HUES64 (cell line): ENCODE measurements at regions not wholly inside any gene's neighbourhood (a gene's known extent, or its start where the extent isn't known, plus 50 kb on each side); places are given as distances from the start of the nearest gene placed in this dataset.

Source experiments
- H3K27ac ChIP-seq: 2 replicates; pipeline ENCODE4 v1.7.0; 2013; ENCODE audit warnings: low read depth, low read length, inconsistent platforms
- H3K27me3 ChIP-seq: 2 replicates; pipeline ENCODE4 v1.6.1; 2013; ENCODE audit warnings: mild to moderate bottlenecking, low read length; ENCODE audit not compliant: insufficient read depth
- H3K36me3 ChIP-seq: 2 replicates; pipeline ENCODE4 v1.6.1; 2013; ENCODE audit warnings: mild to moderate bottlenecking, low read length; ENCODE audit not compliant: insufficient read depth
- H3K4me1 ChIP-seq: 2 replicates; pipeline ENCODE4 v1.6.1; 2013; ENCODE audit warnings: mild to moderate bottlenecking, low read length, moderate library complexity; ENCODE audit not compliant: insufficient read depth
- H3K4me3 ChIP-seq: 2 replicates; pipeline ENCODE4 v1.5.1; 2013; ENCODE audit warnings: mild to moderate bottlenecking, low read length, moderate library complexity
- H3K9ac ChIP-seq: 2 replicates; pipeline ENCODE4 v1.6.1; 2013; ENCODE audit warnings: mild to moderate bottlenecking, low read depth, low read length
- H3K9me3 ChIP-seq: 2 replicates; pipeline ENCODE4 v1.6.1; 2013; ENCODE audit warnings: low read depth, low read length; ENCODE audit not compliant: insufficient read depth
- WGBS: fragments of 150-250, 120-280 bp; methylation state at CpG from one replicate; pipeline ENCODE4 v1.1.7; 2013; ENCODE audit warnings: missing lambda C conversion rate; 5-methylcytosine and 5-hydroxymethylcytosine counted together

DNA sequence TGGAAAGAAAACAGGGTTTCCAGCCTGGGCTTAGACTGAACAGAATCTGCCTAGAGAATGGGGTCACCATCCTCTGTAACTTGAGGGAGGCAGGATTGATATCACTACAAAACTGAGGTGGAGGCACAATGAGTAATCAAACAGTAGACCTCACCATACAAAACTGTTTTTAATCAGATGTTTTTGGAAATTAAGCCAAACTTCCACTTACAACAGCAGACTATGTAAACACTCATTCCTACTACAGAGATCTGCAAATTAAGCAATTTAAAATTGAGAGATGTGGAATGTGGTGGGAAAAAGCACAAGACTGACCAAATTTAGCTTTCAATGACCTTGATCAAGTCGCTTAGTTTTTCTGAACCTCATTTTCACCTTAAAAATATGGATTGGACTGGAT is 104.3 kb upstream of the SLC38A4 start:
- Histone ChIP-seq H3K4me1 (no peaks in the 10 kb centered on the region), H3K36me3 (no peaks in the 10 kb centered on the region), H3K27ac (no peak overlapping the region), H3K9me3 (no peaks in the 10 kb centered on the region), H3K27me3 (no peaks in the 10 kb centered on the region), H3K9ac (no peak overlapping the region), H3K4me3 (no peak overlapping the region)
- WGBS, result 100% methylated on average over 1 of the region's 1 CpG

DNA sequence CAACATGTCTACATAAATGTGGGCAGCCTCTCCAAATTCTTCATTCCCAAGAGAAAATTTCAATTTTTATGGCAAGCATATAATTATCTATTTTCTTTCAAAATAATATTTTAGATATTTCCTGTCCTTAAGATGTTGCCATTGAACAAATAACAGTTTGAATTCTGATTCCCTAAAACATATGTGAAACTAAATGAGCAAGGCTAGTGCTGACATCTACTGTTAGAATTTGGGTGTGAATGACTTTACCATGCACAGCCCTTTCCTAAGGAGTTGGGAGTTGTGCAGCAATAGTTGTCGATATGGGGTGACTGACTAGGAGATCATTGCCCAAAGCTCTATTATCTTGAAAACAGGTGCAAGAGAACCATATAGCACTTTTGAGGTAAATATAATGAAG is 108.2 kb upstream of the SLC38A4 start:
- Histone ChIP-seq H3K27me3 (no peaks in the 10 kb centered on the region), H3K36me3 (no peaks in the 10 kb centered on the region), H3K27ac (no peak overlapping the region), H3K4me1 (no peaks in the 10 kb centered on the region; the same call in 1 of the 2 replicates), H3K9ac (no peak overlapping the region), H3K4me3 (no peak overlapping the region), H3K9me3 (no peaks in the 10 kb centered on the region)
- 90% methylated on average over 1 of the region's 1 CpG for WGBS

DNA sequence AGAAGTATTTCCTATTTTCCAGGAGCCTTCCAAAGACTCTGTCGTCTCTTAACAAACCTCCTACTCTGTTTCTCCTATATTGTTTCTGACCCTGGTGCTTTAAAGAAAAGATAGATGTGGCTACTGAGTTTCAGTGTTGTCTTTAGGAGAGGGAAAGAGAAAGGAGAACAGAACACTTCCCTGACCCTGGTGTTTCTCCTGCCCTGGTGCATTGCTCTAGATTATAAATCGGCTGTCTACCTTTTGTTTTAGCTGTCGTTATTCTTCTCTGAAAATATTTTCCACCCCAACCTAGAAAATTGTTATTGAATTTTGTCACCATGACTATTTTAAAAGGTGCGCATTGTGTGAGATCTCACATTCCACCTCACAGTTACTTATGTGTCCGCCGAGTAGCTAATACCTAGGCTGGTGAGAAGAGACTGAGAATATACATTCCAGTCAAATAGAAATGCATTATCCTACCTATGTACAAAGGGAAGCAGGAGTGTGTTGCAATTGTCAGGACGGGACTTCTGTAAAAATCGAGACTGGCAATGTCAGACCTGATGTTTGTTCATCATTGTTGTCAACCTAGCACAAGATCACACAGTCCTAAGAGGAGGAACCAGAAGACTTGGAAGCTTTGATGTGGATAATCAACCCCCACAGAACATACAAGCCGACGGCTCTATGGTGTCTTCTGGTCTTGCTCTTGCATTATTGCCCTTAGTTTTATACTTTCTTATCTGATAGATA is 108.7 kb upstream of the SLC38A4 start:
- Histone ChIP-seq H3K27ac (no peak overlapping the region), H3K4me3 (no peak overlapping the region), H3K9ac (no peak overlapping the region), H3K36me3 (no peaks in the 10 kb centered on the region), H3K9me3 (no peaks in the 10 kb centered on the region), H3K27me3 (no peaks in the 10 kb centered on the region), H3K4me1 (no peaks in the 10 kb centered on the region; the same call in 1 of the 2 replicates)
- 86% methylated on average over 6 of the region's 10 CpGs for WGBS

DNA sequence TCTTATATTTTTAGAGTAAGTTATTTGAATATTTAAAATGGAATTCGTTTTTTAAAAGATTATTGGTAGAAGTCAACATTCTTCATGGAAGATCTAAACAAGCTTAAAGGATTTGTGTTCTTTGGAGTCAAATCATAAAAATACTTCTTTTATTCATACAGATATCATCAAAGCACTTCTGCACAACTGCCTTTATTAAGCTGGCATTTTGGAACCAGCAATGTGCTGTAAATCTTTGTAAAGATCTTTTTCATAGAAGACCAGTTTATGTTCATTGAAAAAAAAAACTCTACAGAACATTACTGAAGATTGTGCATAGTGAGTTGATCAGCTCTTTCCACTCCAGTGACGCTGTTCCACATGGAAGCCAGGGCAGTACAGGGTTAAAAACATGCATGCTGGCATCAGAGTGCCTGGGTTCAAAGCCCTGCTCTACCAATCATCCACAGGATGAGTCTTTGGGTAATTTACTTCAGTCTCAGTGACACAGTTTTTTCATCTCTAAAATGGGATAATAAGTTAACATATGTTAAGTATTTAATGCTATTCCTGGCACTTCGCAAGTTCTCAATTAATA is 109.6 kb upstream of the SLC38A4 start:
- Histone ChIP-seq H3K36me3 (no peaks in the 10 kb centered on the region), H3K4me1 (no peaks in the 10 kb centered on the region; the same call in 1 of the 2 replicates), H3K27ac (no peak overlapping the region), H3K9ac (no peak overlapping the region), H3K27me3 (no peaks in the 10 kb centered on the region), H3K9me3 (no peaks in the 10 kb centered on the region), H3K4me3 (no peak overlapping the region)
- WGBS, result 90% methylated on average over 2 of the region's 3 CpGs

DNA sequence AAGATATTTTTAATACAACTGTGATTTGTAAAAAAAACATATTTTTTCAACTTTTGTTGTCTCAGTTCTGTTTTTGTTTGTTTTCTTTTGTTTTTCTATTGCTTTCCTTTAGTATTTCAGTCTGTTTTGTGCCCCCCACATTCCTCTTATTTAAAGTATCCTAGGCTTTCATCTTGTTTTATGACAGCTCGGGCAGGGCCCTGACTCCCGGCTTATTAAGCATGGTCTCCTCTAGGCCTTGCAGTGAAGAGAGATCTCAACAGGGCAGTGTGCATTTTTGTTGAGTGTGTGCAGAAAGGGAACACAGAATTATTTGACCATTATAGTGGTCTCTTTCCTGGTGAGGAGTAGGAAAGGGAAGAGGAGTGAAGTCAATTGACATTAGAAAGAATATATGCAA is 110.2 kb upstream of the SLC38A4 start:
- no peaks in the 10 kb centered on the region; the same call in 1 of the 2 replicates for H3K4me1 ChIP-seq
- H3K9me3 ChIP-seq, result no peaks in the 10 kb centered on the region
- H3K9ac ChIP-seq, result no peak overlapping the region
- no peaks in the 10 kb centered on the region for H3K36me3 ChIP-seq
- 43% methylated on average over 2 of the region's 2 CpGs for WGBS
- no peaks in the 10 kb centered on the region for H3K27me3 ChIP-seq
- H3K4me3 ChIP-seq, result no peak overlapping the region
- no peak overlapping the region for H3K27ac ChIP-seq

DNA sequence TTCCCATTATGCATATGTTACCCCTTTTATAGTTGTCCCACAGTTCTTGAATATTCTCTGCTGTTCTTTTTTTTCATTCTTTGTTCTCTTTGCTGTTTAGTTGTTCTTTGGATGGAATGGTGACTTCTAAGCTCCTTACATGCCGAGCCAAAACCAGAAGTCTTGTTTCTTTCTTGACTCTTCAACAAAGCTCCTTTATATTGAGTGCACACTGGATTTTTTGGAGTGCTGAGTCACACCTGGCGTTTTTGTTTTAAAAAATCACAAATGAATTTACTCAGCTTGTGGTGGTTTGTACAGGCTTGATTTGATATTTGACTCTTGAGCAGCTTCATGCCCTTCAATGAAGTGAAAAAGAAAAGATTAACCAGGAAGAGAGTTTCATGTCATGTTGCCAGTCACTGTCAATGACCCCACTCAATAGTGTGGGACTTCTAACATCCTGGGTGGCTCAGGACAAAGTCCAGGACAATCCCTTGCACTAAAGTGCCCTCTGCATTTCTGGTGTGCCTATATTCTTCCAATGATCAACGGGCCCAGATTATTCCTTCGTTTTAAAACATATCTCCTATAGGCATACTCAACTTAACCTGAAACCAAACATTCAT is 112.4 kb upstream of the SLC38A4 start:
- H3K4me3 ChIP-seq, result no peak overlapping the region
- H3K4me1 ChIP-seq, result no peaks in the 10 kb centered on the region; the same call in 1 of the 2 replicates
- H3K27ac ChIP-seq, result no peak overlapping the region
- H3K9ac ChIP-seq, result no peak overlapping the region
- WGBS, result 83% methylated on average over 4 of the region's 4 CpGs
- no peaks in the 10 kb centered on the region for H3K27me3 ChIP-seq
- H3K9me3 ChIP-seq, result no peaks in the 10 kb centered on the region
- no peaks in the 10 kb centered on the region for H3K36me3 ChIP-seq

DNA sequence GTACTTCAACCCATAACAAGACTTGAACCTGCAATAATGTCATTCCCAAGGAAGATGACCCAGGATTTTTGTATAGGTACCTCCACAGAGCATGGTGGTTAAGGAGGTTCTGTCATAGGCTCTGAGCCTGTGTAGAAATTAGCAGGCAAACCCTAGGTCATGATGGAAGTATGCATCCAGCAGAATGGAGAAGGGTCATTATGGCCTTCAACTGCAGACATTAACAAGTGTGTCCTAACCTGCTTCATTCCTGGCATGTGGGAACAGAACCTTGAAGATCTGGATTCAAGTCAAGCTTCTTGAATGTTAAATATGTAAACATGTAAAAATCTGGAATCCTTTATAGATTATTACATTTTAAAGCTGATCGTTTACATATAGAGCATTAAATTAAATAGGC is 116.2 kb upstream of the SLC38A4 start:
- H3K4me3 ChIP-seq, result no peak overlapping the region
- no peak overlapping the region for H3K27ac ChIP-seq
- no peaks in the 10 kb centered on the region for H3K36me3 ChIP-seq
- H3K27me3 ChIP-seq, result no peaks in the 10 kb centered on the region
- H3K9ac ChIP-seq, result no peak overlapping the region
- WGBS, result no CpG with 5 or more reads among the region's 1 CpG
- H3K9me3 ChIP-seq, result no peaks in the 10 kb centered on the region
- H3K4me1 ChIP-seq, result no peaks in the 10 kb centered on the region; the same call in 1 of the 2 replicates

DNA sequence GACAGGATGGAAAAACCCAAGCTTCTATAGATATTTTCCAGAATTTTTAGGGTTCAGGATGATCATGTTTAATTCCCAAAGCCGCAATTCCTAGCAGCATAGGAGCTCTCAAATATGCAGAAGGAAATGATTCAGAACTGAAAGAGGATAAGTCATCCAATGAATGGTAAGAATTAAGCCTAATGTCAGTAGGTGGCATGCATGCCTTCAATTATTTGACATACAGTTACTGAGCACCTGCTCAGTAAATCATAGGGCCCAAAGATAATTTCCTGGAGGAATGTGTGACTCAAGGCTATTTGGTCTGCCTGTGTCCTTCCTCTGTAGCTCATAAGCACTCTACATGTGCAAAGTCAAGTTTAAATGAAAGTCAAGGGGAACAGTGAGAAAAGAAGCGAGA is 116.8 kb upstream of the SLC38A4 start:
- H3K4me3 ChIP-seq, result no peak overlapping the region
- no peak overlapping the region for H3K9ac ChIP-seq
- H3K27me3 ChIP-seq, result no peaks in the 10 kb centered on the region
- WGBS, result 92% methylated on average over 2 of the region's 2 CpGs
- H3K36me3 ChIP-seq, result no peaks in the 10 kb centered on the region
- no peaks in the 10 kb centered on the region; the same call in 1 of the 2 replicates for H3K4me1 ChIP-seq
- H3K9me3 ChIP-seq, result no peaks in the 10 kb centered on the region
- H3K27ac ChIP-seq, result no peak overlapping the region

DNA sequence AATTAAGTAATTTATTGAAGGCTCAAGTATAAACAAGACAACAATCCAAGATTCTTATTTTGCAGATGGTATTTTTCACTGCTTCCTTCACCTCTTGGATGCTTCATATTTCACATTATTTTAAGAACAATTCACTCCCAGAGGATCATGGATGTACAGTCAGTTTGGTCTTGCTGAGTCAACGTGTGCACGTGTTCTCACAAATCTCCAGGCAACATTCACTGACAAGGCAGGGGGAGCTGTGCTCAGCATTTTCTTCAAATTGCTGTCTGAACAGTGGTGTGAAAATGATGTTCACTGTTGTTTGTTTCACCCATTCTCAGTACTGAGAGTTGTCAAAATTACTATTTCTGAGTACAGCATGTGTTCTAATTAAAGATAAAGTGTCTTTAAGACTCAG is 118.3 kb upstream of the SLC38A4 start:
- Histone ChIP-seq H3K9ac (no peak overlapping the region), H3K4me3 (no peak overlapping the region), H3K27ac (no peak overlapping the region), H3K27me3 (no peaks in the 10 kb centered on the region), H3K36me3 (no peaks in the 10 kb centered on the region), H3K9me3 (no peaks in the 10 kb centered on the region), H3K4me1 (no peaks in the 10 kb centered on the region)
- WGBS, result 82% methylated on average over 2 of the region's 2 CpGs

DNA sequence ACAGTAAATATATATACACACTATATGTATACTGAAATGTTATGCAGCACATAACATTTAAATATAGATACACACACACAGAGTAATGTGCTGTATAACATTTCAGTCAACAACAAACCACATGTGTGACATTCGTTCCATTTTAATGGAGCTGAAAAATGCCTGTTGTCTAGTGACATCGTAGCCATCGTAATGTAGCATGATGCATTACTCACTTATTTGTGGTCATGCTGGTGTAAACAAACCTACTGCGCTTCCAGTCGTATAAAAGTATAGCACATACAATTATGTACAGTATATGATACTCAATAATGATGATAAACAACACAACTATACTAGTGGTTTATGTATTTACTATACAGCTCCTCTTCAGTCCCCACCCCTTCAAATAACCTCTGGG is 119.0 kb upstream of the SLC38A4 start:
- Histone ChIP-seq H3K27me3 (no peaks in the 10 kb centered on the region), H3K27ac (no peak overlapping the region), H3K9me3 (no peaks in the 10 kb centered on the region), H3K36me3 (no peaks in the 10 kb centered on the region), H3K9ac (no peak overlapping the region), H3K4me3 (no peak overlapping the region), H3K4me1 (no peaks in the 10 kb centered on the region)
- 95% methylated on average over 3 of the region's 5 CpGs for WGBS

DNA sequence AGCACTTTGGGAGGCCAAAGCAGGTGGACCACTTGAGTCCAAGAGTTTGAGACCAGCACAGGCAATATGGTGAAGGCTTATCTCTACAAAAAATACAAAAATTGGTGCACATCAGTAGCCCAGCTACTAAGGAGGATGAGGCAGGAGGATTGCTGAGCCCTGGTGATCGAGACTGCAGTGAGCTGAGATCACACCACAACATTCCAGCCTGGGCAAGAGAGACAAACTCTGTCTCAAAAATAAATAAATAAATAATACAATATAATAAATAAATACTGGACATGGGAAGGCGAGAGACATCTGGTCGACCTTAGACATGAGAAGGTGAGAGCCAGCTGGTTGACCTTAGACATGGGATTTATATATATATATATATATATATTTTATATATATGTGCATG is 119.8 kb upstream of the SLC38A4 start:
- Histone ChIP-seq H3K27me3 (no peaks in the 10 kb centered on the region), H3K9ac (no peak overlapping the region), H3K9me3 (no peaks in the 10 kb centered on the region), H3K4me1 (no peaks in the 10 kb centered on the region), H3K36me3 (no peaks in the 10 kb centered on the region), H3K4me3 (no peak overlapping the region), H3K27ac (no peak overlapping the region)
- WGBS, result 89% methylated on average over 1 of the region's 3 CpGs
